SIG-M5 (cell line): ENCODE measurements at regions not wholly inside any gene's neighbourhood (a gene's known extent, or its start where the extent isn't known, plus 50 kb on each side); places are given as distances from the start of the nearest gene placed in this dataset.

ENCODE experiments used
- DNase-seq: peaks from one replicate; lab custom pipeline; 2025; lab: John Stamatoyannopoulos, UW

- DNase-seq: no peak
Observed at GRCh38 chr12:97177481-97177880, 270.4 kb downstream of the NEDD1 start.

GRCh38 chr12:97181571-97182265 lies 274.7 kb downstream of the NEDD1 start:
- no peak for DNase-seq

DNA sequence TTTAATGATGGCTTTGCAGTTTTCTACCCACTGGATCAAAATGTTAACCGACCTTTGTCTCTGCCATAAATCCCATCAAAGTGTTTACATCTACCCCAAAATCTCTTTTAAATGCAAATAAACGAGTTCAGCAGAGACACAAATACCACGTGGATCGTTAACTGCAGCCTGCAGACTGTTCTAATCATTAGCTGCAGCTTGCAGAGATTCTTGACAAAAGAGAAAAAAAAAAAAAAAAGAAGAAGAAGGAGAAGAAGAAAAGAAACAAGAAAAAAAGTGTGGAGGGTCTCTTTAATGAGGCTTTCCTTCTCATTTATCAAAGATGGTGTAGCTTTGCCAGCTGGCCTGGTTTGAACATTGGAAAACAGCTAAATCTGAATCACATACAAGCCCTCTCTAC lies 275.7 kb downstream of the NEDD1 start:
- DNase-seq: no peak

- no peak for DNase-seq
Observed at GRCh38 chr12:97184127-97184773, 277.2 kb downstream of the NEDD1 start.

DNA sequence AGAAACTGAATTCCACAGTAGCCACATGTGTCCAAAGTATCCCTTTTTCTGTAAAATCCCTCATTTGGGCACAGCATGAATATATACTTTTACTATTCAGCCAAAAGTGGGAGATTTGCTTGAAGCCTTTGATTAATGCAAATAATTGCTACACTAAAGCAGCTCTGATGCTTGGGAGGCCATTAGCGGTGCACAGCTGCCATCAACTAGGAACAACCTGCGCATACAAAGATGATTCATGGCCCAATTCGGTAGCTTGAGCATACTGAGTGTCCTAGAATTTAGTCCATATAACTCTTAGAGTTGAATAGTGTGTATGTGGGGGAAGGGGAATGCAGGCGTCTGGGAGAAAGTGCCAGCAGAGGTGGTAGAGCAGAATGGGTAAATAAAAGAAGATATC lies 277.0 kb upstream of the RMST start:
- no peak for DNase-seq

DNA sequence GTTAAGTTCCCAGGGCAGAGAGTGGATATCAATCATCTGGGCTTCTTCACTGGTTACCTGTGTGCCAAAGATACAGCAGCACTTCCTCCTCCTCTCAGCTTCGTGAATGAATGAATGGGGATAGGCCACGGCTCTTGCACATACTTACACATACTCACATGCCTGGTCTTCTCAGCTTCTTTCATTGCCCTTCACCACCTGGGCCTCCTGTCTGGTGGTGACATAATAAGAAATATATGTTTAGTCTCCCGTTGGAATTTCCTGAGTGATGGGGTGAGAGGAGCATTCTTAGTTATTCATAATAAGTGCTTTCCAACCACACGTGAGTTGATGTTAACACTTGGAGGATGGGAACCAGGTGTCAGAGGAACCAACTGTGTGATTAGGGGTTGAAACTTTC lies 268.1 kb upstream of the RMST start:
- no peak for DNase-seq

DNA sequence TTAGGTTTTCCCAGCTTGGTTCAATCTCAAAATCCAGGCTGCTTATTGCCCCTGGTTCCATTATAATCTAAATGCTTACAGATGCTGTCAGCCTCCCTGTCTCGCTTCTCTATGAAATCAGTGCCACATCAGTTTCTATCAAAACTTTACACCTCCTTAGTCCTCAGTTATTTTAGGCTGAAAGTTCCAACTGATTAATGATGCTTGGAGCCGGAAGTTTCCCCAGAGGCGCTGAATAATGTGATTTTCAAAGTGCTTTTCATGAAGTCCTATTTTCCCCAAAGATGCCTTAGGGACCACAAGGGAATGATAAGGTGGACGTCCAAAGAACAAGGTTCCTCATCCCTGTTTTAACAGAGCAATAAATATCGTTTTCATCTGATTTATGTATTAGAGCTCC lies 262.4 kb upstream of the RMST start:
- DNase-seq: no peak

DNA sequence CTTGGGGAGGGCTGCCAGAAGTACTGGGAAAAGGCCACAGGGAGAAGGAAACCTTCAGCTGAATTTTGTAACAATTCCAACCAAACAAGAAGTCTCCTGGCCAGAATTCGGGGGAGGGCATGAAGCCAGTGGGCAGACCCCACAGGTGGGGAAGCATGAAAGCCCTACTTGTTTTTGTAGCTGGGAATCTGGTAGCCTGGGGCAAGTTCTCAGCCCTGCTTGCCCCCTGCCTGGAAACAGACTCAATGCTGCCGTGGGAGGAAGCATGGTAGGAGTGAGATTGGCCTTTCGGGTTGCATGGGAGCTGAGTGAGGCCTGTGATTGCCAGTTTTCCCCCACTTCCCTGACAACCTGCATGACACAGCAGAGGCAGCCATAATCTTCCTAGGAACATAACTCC lies 259.2 kb upstream of the RMST start:
- no peak for DNase-seq

DNA sequence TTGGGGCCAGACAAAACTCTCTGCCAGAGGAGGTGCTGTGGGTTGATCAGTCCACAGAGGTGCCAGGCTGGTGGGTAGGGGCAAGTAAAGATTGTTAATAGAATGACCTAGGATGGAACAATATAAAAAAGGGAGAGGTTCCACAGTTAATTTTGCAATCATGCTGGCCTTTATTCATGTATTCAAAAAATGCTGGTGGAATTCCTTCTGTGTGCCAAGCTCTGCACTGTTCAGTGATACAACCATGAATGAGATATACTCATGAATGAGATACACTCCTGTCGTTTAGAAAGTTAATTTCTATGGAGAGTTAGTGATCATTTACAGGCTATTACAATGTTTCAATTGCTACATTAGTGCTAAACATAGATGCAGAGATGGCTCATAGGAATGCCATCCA lies 252.6 kb upstream of the RMST start:
- no peak for DNase-seq

DNA sequence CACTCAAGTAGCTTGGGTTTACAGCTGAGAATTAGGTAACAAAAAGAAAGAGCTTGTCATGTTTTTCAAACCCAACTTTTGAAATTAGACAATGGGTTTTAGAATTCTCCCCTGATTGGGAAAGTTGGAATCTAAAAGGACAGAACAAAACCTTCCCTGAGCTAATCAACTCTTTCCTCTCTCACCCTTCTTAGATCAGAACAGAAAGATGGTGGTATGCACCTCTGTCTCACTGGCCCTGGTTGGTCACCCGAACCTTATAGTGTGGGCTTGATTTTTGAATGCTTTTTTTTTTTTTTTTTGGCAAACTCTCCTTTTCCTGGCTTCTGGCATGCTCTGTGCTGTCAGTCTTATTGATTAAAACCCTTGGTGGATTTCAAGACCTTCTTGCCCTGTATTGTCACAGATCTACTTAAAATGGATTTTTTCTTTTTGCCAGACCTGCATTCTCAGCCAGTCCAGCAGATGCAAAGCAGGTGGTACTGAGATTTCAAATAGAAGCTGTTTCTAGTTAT lies 251.1 kb upstream of the RMST start:
- DNase-seq: no peak

GRCh38 chr12:97216848-97217247 lies 245.8 kb upstream of the RMST start:
- no peak for DNase-seq

GRCh38 chr12:97222391-97222790 lies 240.2 kb upstream of the RMST start:
- DNase-seq: no peak

DNA sequence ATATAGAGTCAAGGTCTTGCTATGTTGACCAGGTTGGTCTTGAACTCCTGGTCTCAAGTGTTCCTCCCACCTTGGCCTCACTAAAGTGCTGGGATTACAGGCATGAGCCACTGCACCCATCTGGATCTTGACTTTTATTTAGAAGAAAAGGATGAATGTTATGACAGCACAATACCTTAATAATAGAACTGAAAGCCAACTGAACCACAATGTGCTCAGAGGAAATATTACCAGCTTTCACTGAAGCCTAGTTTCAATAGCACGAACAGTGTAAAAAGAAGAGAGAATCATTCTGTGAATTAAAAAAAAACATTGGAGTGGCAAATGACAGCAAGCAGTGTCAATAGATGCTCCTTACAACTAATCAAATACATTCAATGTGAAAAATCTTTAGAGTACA lies 239.2 kb upstream of the RMST start:
- no peak for DNase-seq

GRCh38 chr12:97229004-97229403 lies 233.6 kb upstream of the RMST start:
- DNase-seq: no peak

DNA sequence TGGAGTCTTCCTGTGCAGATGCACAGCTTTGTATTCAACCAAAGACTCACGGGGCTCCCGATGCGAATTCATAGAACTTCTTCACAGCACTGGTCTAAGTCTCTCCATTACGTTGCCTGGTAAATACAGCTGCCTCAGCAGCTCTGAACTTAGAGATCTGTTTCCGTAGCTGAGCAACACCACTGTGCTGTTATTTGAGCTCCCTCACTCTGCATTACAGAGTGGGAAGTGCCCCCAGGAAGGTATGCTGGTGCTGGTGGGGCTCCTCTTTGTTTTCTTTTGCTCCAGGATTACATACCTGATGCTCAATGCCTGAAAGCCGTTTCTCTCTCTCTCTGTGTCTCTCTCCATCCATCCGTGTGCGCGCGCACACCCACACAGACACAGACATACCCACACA lies 227.5 kb upstream of the RMST start:
- DNase-seq: no peak

DNA sequence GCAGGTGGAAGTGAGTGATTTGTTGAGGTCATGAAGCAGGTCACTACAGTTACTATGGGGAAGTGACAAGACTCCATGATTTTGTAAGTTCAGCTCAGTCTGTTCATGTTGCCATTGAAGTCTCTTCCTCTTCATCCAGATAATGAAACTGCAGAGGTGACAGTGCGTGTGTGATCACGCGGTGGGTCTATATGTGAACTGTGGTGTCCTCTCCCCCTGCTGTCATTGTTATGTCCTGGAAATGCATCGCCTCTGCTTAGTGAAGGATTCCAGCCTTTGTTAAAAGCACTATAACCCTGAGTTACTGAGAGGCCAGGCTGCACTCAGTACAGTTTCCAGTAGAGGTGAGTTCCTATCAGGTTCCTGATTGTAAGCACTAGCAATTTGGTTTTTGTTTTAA lies 216.2 kb upstream of the RMST start:
- DNase-seq: no peak

DNA sequence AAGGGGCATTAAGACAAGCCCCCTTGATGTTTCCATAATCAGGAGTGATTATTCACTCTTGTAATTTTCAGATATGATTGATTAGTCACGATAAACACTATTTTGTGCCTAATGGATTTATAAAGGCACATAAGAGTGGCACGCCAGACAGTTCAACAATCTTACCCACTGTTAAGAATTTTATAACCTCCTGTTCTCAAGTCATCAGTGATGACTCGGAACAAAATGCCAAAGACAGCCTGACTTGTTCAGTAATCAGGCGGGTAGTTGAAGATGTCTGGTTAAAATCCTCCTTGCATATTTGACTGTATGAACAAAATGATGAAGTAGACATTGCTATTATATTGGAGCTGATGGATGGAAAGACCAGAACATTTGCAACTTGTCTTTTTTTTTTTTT lies 212.1 kb upstream of the RMST start:
- no peak for DNase-seq

DNA sequence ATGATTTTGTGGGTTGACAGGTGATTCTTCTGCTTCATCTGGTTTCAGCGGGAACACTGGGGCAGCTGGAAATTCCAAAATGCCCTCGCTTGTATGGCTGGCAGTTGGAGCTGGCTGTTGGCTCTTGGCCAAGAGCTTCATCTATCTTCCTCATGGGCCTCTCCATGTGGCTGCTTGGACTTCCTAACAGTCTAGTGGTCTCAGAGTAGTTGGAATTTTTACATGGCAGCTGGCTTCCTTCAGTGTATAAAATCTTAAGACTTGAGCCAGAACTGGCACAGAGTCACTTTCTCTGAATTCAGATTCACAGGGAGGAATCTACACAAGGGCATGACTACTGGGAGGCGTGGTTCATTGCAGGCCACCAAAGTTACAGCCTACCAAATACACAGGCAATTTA lies 204.9 kb upstream of the RMST start:
- DNase-seq: no peak

GRCh38 chr12:97259098-97259497 lies 203.5 kb upstream of the RMST start:
- DNase-seq: no peak

DNA sequence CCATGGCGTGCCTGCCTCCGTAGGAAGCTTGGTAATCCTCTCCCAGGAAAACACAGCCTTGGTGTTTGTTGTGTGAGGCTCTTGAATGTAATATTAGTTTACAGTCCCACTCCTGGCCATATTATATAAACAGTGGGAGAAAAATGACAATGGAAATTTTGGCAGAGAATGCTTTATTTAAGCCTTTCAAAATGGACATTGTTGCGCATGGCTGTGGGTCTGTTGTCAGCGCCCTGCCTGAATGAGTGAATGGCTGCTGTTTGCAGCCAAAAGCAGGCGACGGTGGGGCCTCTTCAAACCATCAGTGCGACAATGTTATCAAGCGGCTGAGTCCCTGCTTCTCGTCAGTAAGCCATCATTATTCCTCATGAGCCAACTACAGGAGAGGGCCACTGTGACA lies 201.8 kb upstream of the RMST start:
- DNase-seq: no peak

DNA sequence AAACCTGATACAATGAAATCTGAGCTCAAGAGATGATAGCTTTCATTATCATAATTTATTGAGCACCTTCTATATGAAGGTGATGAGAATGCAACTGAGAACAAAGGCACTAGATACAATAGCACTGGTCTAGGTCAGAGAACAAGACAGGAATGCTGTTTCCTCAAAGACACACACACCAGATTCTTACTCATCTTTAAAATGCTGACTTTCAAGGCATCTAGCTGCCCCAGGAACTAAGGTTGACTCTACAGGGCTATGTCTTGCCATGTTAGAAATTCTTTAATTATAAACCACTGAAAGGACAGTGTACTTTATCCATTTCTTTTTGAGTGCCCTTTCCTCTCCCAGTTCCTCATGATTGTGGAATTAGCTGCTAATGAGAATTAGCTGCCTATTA lies 195.4 kb upstream of the RMST start:
- DNase-seq: no peak

DNA sequence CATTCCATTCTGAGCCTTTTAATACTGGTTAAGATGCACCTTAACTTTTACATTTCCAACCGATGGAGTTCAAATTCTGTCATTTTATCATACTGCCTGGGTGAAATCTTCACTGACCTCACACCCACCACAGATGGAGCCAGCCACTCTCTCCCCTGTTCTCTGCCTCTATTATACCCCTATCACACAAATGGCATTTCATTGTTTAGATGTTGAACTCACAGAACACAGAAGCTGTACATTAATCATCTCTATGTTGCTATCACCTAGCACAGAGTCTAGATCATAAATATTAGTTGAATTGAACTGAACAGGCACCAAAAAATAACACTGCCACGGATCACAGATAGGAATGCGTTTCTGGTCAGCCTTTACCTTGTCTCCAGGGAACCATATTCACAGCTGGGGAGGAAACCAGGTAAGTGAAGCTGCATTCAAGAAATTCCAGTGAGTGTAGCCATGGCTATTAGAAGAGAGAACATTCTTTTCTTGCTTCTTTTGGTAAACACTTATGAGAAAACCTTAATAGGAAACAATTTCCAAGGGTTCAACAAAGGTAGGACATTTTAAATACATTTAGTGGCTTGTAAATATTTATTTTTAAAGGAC lies 194.9 kb upstream of the RMST start:
- no peak for DNase-seq

- DNase-seq: no peak
Observed at GRCh38 chr12:97272471-97272870, 190.1 kb upstream of the RMST start.

DNA sequence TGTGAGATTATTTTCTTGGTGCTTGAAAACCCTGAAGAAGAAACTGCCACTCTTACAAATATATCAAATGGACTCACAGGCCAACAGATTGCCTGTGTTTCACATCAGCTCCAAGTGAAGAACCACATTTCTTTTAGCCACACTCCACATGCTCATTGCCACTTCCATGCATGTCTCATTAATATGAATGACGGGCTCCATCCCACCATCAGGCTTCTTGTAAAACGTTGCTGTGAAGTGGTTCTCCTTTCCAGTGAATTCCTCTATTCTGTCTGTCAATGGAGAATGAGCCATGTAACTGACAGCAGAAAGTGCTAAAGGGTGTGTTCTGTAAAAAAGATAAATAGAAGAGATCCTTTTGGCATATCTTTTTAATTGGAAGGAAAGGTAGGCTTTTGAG lies 188.2 kb upstream of the RMST start:
- no peak for DNase-seq
